PC-9 (cell line): ENCODE measurements at regions not wholly inside any gene's neighbourhood (a gene's known extent, or its start where the extent isn't known, plus 50 kb on each side); places are given as distances from the start of the nearest gene placed in this dataset.

Source experiments
- BruUV-seq: library from RNA; stranded (reverse); fragments of 400-500 nt; replicated peaks from 2 replicates; lab custom pipeline; 2021; lab: Mats Ljungman, UMichigan
- CTCF ChIA-PET: fragments of 300-600 bp; sonication (Branson Sonifier 250); formaldehyde crosslinking; loops from one replicate; lab custom pipeline; 2022; ENCODE audit warnings: antibody characterized with exemption; lab: Charles Lee
- POLR2A ChIA-PET: fragments of 300-600 bp; sonication (Branson Sonifier 250); formaldehyde crosslinking; loops from one replicate; lab custom pipeline; 2022; ENCODE audit warnings: antibody characterized with exemption; ENCODE audit not compliant: unreplicated experiment; lab: Charles Lee
- DNase-seq, 2 experiments: peaks; one replicate each; pipeline versions ENCODE4 v3.0.0 to v3.0.0-alpha.2; 2015 to 2022; ENCODE audit warnings: mixed read lengths in 1 of 2
- H2AFZ ChIP-seq: fragments of 200-600 bp; sonication (generic); 2 replicates; pipeline ENCODE4 v1.8.1; 2017; ENCODE audit warnings: antibody characterized with exemption
- H3F3A ChIP-seq: fragments of 200-600 bp; sonication (generic); 2 replicates; pipeline ENCODE4 v1.8.1; 2017; ENCODE audit warnings: antibody characterized with exemption, mild to moderate bottlenecking, low read depth; ENCODE audit not compliant: insufficient read depth
- H3K27ac ChIP-seq: fragments of 200-600 bp; sonication (generic); 2 replicates; pipeline ENCODE4 v1.6.1; 2016; ENCODE audit warnings: mixed run types
- H3K27me3 ChIP-seq: fragments of 200-600 bp; sonication (generic); 2 replicates; pipeline ENCODE4 v1.6.1; 2016; ENCODE audit warnings: low read depth, mixed run types; ENCODE audit not compliant: insufficient read depth
- H3K36me3 ChIP-seq: fragments of 200-600 bp; sonication (generic); 2 replicates; pipeline ENCODE4 v1.6.1; 2016; ENCODE audit warnings: low read depth, mixed run types
- H3K4me1 ChIP-seq: fragments of 200-600 bp; sonication (generic); replicated peaks from 2 replicates; pipeline ENCODE4 v1.6.1; 2016; ENCODE audit warnings: mixed run types; ENCODE audit not compliant: insufficient read depth
- H3K4me2 ChIP-seq: fragments of 200-600 bp; sonication (generic); 2 replicates; pipeline ENCODE4 v1.6.1; 2017; ENCODE audit warnings: mixed run types
- H3K4me3 ChIP-seq: fragments of 200-600 bp; sonication (generic); 2 replicates; pipeline ENCODE4 v1.6.1; 2016; ENCODE audit warnings: mixed run types
- H3K79me2 ChIP-seq: fragments of 200-600 bp; sonication (generic); 2 replicates; pipeline ENCODE4 v1.6.1; 2017; ENCODE audit warnings: low read depth, mixed run types
- H3K9me2 ChIP-seq: fragments of 200-600 bp; sonication (generic); 2 replicates; pipeline ENCODE4 v1.8.1; 2017; ENCODE audit warnings: mild to moderate bottlenecking; ENCODE audit not compliant: insufficient read depth
- H3K9me3 ChIP-seq: fragments of 200-600 bp; sonication (generic); 2 replicates; pipeline ENCODE4 v1.8.1; 2016; ENCODE audit warnings: low read depth; ENCODE audit not compliant: insufficient read depth
- H4K20me1 ChIP-seq: fragments of 200-600 bp; sonication (generic); 2 replicates; pipeline ENCODE4 v1.8.1; 2017; ENCODE audit not compliant: insufficient read depth
- EZH2 ChIP-seq: fragments of 200-600 bp; sonication (generic); IDR thresholded peaks from 2 replicates; pipeline ENCODE4 v1.8.0; 2017; ENCODE audit warnings: antibody characterized with exemption, low read depth
- intact Hi-C: fragments of 100-400 bp; cut with micrococcal nuclease; formaldehyde crosslinking; loops from one replicate; pipeline ENCODE4 v1.10.0; 2022; ENCODE audit not compliant: unreplicated experiment
- TF ChIP-seq, protein P1 (sequence below): fragments of 200-600 bp; sonication (generic); conservative IDR thresholded peaks from 2 replicates; pipeline ENCODE4 v1.6.1; 2017; ENCODE audit warnings: mixed run types, antibody characterized with exemption, mild to moderate bottlenecking, moderate library complexity

- Histone ChIP-seq H3K4me1 (no peaks in the 10 kb centered on the region), H3K36me3 (no peaks in the 10 kb centered on the region), H3K9me3 (no peaks in the 10 kb centered on the region), H3K27ac (no peak overlapping the region), H3K27me3 (no peaks in the 10 kb centered on the region), H3K4me3 (no peak overlapping the region), H3K4me2 (no peak overlapping the region), H4K20me1 (no peaks in the 10 kb centered on the region), H3K9me2 (no peaks in the 10 kb centered on the region), H2AFZ (no peak overlapping the region), H3K79me2 (no peaks in the 10 kb centered on the region), H3F3A (no peaks in the 10 kb centered on the region)
- no peak for DNase-seq
- POLR2A ChIA-PET, result no interaction called here
- TF ChIP-seq EZH2, result no peak
- TF ChIP-seq, protein P1, sequence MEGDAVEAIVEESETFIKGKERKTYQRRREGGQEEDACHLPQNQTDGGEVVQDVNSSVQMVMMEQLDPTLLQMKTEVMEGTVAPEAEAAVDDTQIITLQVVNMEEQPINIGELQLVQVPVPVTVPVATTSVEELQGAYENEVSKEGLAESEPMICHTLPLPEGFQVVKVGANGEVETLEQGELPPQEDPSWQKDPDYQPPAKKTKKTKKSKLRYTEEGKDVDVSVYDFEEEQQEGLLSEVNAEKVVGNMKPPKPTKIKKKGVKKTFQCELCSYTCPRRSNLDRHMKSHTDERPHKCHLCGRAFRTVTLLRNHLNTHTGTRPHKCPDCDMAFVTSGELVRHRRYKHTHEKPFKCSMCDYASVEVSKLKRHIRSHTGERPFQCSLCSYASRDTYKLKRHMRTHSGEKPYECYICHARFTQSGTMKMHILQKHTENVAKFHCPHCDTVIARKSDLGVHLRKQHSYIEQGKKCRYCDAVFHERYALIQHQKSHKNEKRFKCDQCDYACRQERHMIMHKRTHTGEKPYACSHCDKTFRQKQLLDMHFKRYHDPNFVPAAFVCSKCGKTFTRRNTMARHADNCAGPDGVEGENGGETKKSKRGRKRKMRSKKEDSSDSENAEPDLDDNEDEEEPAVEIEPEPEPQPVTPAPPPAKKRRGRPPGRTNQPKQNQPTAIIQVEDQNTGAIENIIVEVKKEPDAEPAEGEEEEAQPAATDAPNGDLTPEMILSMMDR, result no peak
- no TSS peak for BruUV-seq
- CTCF ChIA-PET, result no interaction called here
- intact Hi-C loops, result no loop called here
Observed at GRCh38 chr14:25843481-25844470, 754.1 kb downstream of the NOVA1 start.

- Histone ChIP-seq H3K9me3 (no peaks in the 10 kb centered on the region), H3K27me3 (no peaks in the 10 kb centered on the region), H2AFZ (no peak overlapping the region), H3K79me2 (no peaks in the 10 kb centered on the region), H3K4me1 (no peaks in the 10 kb centered on the region), H3K36me3 (no peaks in the 10 kb centered on the region), H4K20me1 (no peaks in the 10 kb centered on the region), H3K27ac (no peak overlapping the region), H3K4me3 (no peak overlapping the region), H3K4me2 (no peak overlapping the region), H3F3A (no peaks in the 10 kb centered on the region), H3K9me2 (no peaks in the 10 kb centered on the region)
- CTCF ChIA-PET, result no interaction called here
- DNase-seq, result no peak
- intact Hi-C loops, result no loop called here
- BruUV-seq, result no TSS peak
- POLR2A ChIA-PET, result no interaction called here
- TF ChIP-seq, protein P1, result no peak
- no peak for TF ChIP-seq EZH2
Observed at GRCh38 chr14:25841226-25841625, 756.6 kb downstream of the NOVA1 start.

DNA sequence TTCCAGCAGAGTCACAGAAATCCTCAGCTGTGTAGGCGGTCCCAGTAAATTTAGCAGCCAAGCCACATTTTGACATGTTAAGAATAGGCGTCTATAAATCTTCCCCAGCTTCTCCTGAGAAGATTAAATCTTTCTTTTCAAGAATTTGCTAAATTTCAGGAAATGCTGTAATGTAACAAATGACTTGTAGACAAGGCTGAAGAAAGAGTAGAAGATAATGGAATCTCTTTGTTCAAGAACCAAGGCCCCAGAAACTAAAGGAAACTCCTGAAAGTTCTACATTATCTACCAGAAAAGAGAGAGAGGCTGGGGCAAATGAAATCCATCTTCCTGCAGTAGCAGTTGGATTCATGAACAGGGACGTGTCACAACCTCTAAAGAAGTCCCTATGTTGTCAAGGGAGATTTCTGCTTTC, 760.3 kb downstream of the NOVA1 start:
- intact Hi-C loops, result no loop called here
- Histone ChIP-seq H2AFZ (no peak overlapping the region), H3F3A (no peaks in the 10 kb centered on the region), H3K9me2 (no peaks in the 10 kb centered on the region), H3K4me3 (no peak overlapping the region), H3K9me3 (no peaks in the 10 kb centered on the region), H3K27me3 (no peaks in the 10 kb centered on the region), H3K79me2 (no peaks in the 10 kb centered on the region), H3K36me3 (no peaks in the 10 kb centered on the region), H3K4me2 (no peak overlapping the region), H4K20me1 (no peaks in the 10 kb centered on the region), H3K27ac (no peak overlapping the region), H3K4me1 (no peaks in the 10 kb centered on the region)
- BruUV-seq, result no TSS peak
- CTCF ChIA-PET, result no interaction called here
- no peak for DNase-seq
- TF ChIP-seq, protein P1, result no peak
- TF ChIP-seq EZH2, result no peak
- POLR2A ChIA-PET, result interaction anchor here (0.7 kb wide), 1 partner anchor 81 kb away, joined by 7 read pairs; no protein-coding TSS in a partner anchor
